GM18511 (cell line): ENCODE measurements at regions not wholly inside any gene's neighbourhood (a gene's known extent, or its start where the extent isn't known, plus 50 kb on each side); places are given as distances from the start of the nearest gene placed in this dataset.

ENCODE experiments used
- ATAC-seq: cut with Tn5 transposase; IDR thresholded peaks from one replicate; pipeline ENCODE4 v1.9.1; 2021; ENCODE audit warnings: mild to moderate bottlenecking, moderate library complexity; ENCODE audit not compliant: unreplicated experiment

- ATAC-seq: no peak
Observed at GRCh38 chrX:107502316-107502715, 52.9 kb downstream of the FRMPD3 start.

- no peak for ATAC-seq
Observed at GRCh38 chrX:107504006-107504405, 54.6 kb downstream of the FRMPD3 start.

- ATAC-seq: no peak
Observed at GRCh38 chrX:107505223-107505622, 55.8 kb downstream of the FRMPD3 start.

GRCh38 chrX:107506596-107507031 is 57.2 kb downstream of the FRMPD3 start:
- ATAC-seq: no peak

- no peak for ATAC-seq
Observed at GRCh38 chrX:107507093-107507743, 57.8 kb downstream of the FRMPD3 start.

- no peak for ATAC-seq
Observed at GRCh38 chrX:107507744-107508117, 58.3 kb downstream of the FRMPD3 start.

GRCh38 chrX:107508925-107509324 is 59.5 kb downstream of the FRMPD3 start:
- no peak for ATAC-seq

- ATAC-seq: no peak
Observed at GRCh38 chrX:107514944-107515343, 65.5 kb downstream of the FRMPD3 start.

- no peak for ATAC-seq
Observed at GRCh38 chrX:107521877-107522586, 72.6 kb downstream of the FRMPD3 start.

- no peak for ATAC-seq
Observed at GRCh38 chrX:107522901-107523300, 73.4 kb downstream of the FRMPD3 start.

GRCh38 chrX:107526141-107526540 is 76.7 kb downstream of the FRMPD3 start:
- ATAC-seq: no peak

- ATAC-seq: no peak
Observed at GRCh38 chrX:107530141-107530540, 80.7 kb downstream of the FRMPD3 start.

GRCh38 chrX:107537815-107538214 is 88.4 kb downstream of the FRMPD3 start:
- no peak for ATAC-seq

- ATAC-seq: no peak
Observed at GRCh38 chrX:107541244-107541643, 87.1 kb upstream of the PRPS1 start.

GRCh38 chrX:107542040-107542439 is 86.3 kb upstream of the PRPS1 start:
- no peak for ATAC-seq

GRCh38 chrX:107542500-107542899 is 85.8 kb upstream of the PRPS1 start:
- ATAC-seq: no peak

- no peak for ATAC-seq
Observed at GRCh38 chrX:107547621-107548020, 80.7 kb upstream of the PRPS1 start.

- ATAC-seq: no peak
Observed at GRCh38 chrX:107548775-107549174, 79.5 kb upstream of the PRPS1 start.

GRCh38 chrX:107549504-107549903 is 78.8 kb upstream of the PRPS1 start:
- no peak for ATAC-seq

- ATAC-seq: no peak
Observed at GRCh38 chrX:107551546-107551945, 76.8 kb upstream of the PRPS1 start.

- ATAC-seq: no peak
Observed at GRCh38 chrX:107552930-107553329, 75.4 kb upstream of the PRPS1 start.

- no peak for ATAC-seq
Observed at GRCh38 chrX:107556967-107557366, 71.3 kb upstream of the PRPS1 start.

- ATAC-seq: no peak
Observed at GRCh38 chrX:107559506-107559905, 68.8 kb upstream of the PRPS1 start.
